ENCODE measurements at regions not wholly inside any gene's neighbourhood (a gene's known extent, or its start where the extent isn't known, plus 50 kb on each side); places are given as distances from the start of the nearest gene placed in this dataset.

- no peak for DNase-seq (ENCODE audit: low read depth in 3 of 3)
Observed at GRCh38 chr15:99440551-99441443, 125.0 kb upstream of the MEF2A start.

- no peak for DNase-seq (ENCODE audit: low read depth in 3 of 3)
Observed at GRCh38 chr15:99441444-99441800, 124.4 kb upstream of the MEF2A start.

GRCh38 chr15:99441871-99442251 is 123.9 kb upstream of the MEF2A start:
- no peak for DNase-seq (ENCODE audit: low read depth in 3 of 3)

- no peak for DNase-seq (ENCODE audit: low read depth in 3 of 3)
Observed at GRCh38 chr15:99442252-99442897, 123.4 kb upstream of the MEF2A start.

- DNase-seq (ENCODE audit: low read depth in 3 of 3): no peak
Observed at GRCh38 chr15:99443056-99443756, 122.6 kb upstream of the MEF2A start.

GRCh38 chr15:99443768-99444446 is 121.9 kb upstream of the MEF2A start:
- no peak for DNase-seq (ENCODE audit: low read depth in 3 of 3)

GRCh38 chr15:99445272-99445850 is 120.4 kb upstream of the MEF2A start:
- no peak for DNase-seq (ENCODE audit: low read depth in 3 of 3)

GRCh38 chr15:99446565-99447496 is 119.0 kb upstream of the MEF2A start:
- DNase-seq (ENCODE audit: low read depth in 3 of 3): no peak

GRCh38 chr15:99447497-99448371 is 118.0 kb upstream of the MEF2A start:
- no peak for DNase-seq (ENCODE audit: low read depth in 3 of 3)

GRCh38 chr15:99449514-99449913 is 116.3 kb upstream of the MEF2A start:
- no peak for DNase-seq (ENCODE audit: low read depth in 3 of 3)

GRCh38 chr15:99450896-99451358 is 114.9 kb upstream of the MEF2A start:
- peak; percentile 38 to 73 (median 43) for DNase-seq (ENCODE audit: low read depth in 3 of 3)

GRCh38 chr15:99451484-99451883 is 114.3 kb upstream of the MEF2A start:
- no peak for DNase-seq (ENCODE audit: low read depth in 3 of 3)

GRCh38 chr15:99452010-99452409 is 113.8 kb upstream of the MEF2A start:
- DNase-seq (ENCODE audit: low read depth in 3 of 3): no peak

GRCh38 chr15:99452728-99453636 is 112.8 kb upstream of the MEF2A start:
- DNase-seq (ENCODE audit: low read depth in 3 of 3): no peak

GRCh38 chr15:99453637-99454030 is 112.2 kb upstream of the MEF2A start:
- DNase-seq (ENCODE audit: low read depth in 3 of 3): no peak

- no peak for DNase-seq (ENCODE audit: low read depth in 3 of 3)
Observed at GRCh38 chr15:99454107-99454809, 111.5 kb upstream of the MEF2A start.

GRCh38 chr15:99454941-99455788 is 110.6 kb upstream of the MEF2A start:
- no peak for DNase-seq (ENCODE audit: low read depth in 3 of 3)

Data from stimulated activated CD4-positive, alpha-beta T cell treated with anti-CD3 and anti-CD28 coated beads, TNF-alpha, amount 100 ng/mL, for 24 hours (primary cell).